COLO668 (cell line): ENCODE measurements at regions not wholly inside any gene's neighbourhood (a gene's known extent, or its start where the extent isn't known, plus 50 kb on each side); places are given as distances from the start of the nearest gene placed in this dataset.

Source experiments
- DNase-seq: peaks from one replicate; lab custom pipeline; 2025; ENCODE audit not compliant: unreplicated experiment; lab: John Stamatoyannopoulos, UW

DNA sequence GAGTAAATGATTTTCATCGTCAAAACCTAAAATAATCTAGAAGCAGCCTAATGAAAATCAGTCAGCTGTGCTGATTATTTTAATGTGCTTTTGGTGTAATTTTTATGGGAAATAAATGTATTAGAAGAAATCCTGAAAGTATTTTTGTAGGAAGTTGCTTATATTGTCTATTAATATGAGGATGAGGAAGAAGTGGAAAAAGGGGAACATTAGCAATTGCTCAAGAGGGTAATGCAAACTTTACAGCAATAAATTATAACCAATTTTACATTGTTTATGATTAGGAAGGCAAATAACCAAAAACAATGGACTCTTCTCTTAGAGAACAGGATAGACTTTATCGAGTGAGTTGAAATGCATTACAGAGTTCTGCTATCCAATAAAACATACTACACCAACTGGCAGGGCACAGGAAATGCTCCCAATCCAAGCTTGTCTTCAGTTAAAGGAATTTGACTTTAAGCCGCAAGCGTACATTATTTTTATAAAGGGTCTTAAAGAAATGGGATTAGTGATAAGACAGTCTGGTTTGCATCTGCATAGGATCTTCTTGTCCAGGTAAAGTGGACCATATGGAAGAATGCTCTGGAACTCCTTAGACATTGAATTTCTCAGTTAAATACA is 374.8 kb downstream of the PDGFC start:
- DNase-seq: no peak

DNA sequence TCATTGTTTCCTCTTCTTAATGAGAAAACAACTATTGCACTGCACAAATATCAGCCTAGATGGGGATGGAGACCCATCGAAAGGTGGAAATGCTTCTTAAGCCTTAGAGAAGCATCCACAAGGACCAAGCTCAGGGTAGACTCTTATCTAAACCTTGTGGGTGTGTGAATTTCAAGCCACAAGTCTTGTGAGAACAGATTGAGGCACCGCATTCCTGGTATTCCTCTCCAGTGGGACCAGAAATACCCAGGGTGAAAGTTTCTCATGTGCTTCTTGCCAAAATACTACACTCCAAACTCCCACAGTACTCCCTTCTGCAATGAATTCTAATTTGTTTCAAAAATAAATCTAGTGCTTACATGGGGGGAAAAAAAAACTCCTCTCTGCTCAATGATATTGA is 375.6 kb downstream of the PDGFC start:
- no peak for DNase-seq

DNA sequence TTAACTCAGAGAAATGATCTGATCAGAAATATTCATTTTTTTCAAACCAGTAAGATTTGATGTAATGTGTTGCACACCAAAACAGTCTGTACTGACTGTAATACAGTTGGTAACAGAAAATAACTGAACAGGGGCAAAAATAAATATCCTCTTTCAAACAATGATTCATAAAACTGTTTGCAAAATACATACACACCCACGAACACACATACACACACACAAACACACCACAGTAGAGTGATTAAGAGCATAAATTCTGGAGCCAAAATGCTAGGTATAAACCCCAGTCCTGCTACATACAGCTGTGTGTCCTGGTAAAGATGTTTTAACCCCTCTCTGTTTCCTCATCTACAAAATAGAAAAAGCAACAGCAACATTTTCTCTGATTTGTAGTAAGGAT is 376.6 kb downstream of the PDGFC start:
- no peak for DNase-seq

DNA sequence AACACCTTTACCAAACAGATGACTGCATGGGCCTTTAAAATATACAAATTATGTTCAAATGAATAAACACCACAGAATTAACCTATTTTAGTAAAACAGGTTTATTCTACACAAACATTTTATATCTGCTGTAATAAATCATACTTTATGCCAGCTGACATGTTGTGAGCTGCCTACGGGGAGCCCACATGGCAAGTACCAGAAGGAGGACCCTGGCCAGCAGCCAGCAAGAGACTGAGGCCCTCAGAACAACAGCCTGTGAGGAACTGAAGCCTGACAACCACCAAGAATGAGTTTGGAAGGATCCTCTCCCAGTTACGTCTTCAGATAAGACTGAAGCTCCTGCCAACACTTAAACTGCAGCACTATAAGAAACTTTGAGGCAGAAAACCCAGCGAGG is 377.0 kb downstream of the PDGFC start:
- peak; percentile 14 for DNase-seq

DNA sequence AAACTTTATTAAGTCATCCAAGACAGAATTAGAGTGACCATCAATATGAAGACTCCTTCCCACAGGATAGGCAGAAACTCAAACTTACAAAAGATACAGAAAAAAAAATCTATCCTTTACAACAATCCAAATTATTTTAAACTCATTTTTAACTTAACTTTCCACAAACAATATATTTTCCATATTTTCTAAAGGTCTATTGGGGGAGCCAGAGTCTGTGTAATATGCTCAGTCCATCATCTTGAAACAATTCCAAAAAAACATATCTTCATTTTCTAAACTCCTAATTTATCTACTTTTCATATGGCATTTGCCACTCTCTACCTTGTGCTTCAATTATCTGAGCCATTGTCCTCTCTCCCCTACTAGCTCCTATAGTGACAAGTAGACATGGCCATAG is 378.1 kb downstream of the PDGFC start:
- no peak for DNase-seq

DNA sequence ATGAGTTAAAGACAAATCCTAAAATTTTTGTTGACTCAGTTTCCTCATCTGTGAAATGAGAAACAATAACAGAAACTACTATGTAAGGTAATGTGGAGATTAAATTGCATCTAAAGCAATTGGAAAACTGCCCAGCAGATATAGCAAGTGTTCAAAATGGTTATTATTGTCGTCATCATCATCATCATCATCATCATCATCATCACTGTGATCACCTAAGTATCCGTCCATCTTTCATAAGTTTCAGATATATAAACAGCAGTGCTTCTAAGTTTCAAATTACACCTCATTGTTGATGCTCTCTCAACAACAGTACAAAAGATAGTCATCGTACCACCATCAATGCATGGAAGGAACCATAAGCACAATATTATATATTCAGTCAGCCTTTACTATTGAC is 379.9 kb downstream of the PDGFC start:
- no peak for DNase-seq

DNA sequence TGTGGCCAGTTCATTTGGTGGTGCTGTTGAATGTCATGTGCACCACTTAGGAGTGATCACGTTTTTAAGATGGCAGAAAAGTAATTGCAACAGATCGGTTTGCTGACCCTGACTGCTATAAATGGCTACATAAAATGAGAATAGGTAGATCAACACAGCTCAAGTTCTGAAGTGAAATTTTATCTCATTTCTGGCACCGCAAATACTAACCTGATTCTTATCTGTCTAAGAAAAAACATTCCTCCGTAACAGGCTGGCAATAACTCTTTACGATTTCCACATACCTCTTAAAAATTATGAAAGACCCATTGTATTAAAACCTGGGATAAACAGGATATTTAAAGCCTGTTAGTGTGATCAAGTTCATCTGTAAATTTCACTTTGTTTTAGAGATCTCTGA is 387.5 kb downstream of the PDGFC start:
- DNase-seq: no peak

DNA sequence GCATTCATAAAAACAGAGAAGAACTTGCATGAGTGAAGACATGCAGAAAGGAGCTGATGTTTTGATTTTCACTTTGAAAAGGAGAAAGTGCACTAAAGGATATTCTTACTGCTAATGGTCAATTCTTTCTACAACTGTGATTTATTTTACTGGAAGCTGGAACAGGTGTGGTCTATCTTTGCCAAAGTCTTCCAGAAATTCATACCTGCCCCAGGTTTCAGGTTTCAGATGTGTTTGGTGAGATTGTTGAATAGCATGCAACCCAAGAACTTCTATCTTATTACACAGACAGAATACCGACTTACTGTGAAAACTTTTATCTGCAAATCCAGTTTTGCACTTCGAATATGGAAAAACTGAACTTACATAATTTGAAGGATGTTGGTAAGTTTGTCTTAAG is 388.3 kb downstream of the PDGFC start:
- no peak for DNase-seq

DNA sequence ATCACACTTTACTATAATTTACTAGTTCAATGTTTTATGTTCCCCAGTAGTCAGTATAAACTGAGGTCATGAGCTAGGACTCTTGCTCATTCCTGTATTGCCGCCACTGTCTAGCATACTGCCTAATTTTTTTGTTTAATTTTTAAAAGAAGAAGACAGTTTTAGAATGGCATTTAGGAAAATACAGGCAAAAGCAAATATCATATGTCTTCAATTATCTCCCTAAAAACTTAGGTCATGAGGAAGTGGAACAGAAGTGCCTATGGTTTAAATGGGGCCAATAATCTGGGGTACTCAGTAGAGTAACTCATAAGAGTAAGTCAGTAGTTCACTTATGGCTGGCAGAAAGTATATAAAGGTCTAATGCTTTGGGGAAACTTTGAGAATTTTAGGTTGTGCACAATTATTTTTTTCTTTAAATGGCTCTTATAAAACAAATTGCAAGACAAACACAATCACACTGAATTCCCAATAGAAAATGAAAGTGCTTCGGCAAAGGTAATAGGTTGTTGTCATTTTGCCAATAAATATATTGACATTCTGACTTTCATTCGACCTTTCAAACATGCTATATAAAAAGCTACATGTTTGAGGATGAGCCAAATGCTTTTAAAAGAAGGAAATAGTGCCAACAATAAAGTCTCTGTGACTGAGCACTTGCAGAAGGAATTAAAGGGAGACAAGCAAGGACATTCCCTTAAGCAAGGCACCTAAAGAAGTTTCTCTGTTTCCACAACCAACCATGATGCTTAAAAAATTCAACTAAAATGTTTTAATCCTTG is 390.1 kb downstream of the PDGFC start:
- no peak for DNase-seq

DNA sequence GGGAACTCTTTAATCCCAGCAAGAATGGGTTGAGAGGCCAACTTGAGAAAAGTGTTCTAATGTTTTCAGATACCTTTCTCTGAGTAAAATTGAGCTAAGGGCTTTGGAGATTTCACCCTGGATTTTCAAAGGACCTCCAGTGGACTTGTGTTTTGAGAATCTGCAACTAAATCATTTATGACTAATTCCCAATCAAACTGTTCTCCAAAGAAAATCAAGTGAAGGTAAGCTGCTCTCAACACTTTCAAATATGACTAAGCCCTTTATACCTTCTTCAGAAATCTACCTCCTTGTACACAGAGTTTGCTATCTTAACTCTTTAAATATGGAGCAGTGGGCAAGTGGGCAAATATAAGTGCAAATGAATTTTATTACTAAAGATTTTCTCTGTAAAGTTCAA is 392.9 kb downstream of the PDGFC start:
- DNase-seq: no peak

DNA sequence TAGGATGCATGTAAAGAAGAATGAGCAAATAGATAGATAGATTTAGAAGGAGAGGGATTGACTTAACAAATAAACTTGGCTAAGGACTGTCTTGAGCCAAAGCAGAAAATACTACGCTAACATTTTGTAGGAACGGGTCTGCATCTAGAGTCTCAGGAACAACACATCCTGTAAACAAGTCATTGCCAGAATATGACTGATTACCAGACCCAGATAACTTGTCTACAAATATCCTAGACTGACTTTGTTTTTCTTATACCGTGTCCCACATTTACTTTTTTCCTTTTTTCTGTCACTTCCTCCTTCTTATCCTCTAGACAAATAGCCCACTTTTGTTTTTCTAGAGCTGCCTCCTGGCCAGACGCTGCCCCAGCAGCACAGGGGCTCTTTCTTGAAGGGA is 393.6 kb downstream of the PDGFC start:
- DNase-seq: no peak

DNA sequence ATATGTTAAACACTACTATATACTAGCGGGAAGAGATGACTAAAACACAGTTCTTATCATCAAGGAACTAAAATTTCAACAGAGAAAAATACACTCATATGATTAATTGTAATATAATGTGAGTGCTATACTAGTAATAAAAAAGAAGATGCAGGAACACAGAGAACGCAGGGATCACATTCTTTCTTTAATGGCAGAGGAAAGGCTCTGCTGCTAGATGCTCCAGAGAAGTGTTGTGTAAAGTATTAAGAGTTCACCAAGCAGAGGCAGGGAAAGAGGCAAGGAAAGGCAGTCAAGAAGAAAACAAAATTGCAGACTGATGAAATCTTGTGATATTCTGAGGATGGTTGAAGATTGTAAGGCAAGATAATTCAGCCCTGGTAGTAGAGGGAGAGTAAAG is 394.7 kb downstream of the PDGFC start:
- DNase-seq: no peak

DNA sequence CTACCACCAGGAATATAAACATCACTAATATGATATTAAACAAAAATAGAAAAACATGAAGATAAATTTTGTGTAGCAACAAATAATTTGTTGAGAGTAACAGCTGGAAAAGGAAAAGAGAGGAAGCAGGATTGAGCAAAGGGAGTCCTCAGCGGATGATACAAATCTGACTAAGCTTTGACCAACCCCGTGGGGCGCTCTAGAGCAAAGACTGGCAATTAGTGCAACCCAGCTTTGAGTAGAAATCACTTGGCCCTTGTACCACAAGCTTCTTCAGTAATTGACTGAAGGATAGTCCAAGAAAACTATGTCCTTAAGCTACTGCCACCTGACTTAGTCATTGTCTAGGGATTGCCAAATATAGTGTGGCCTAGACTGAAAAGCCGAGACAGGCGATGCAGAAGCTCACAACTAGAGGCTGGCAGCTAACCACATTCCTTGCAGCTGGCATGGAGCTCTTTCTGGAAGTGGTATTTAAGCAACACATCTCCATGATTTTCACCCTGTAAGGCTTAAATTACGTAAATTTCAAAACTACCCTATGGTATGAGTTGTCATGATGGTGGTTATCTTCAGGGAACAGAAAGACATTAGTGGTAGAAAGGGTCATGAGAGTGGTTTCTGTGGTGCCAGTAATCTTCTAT is 396.0 kb downstream of the PDGFC start:
- DNase-seq: no peak

DNA sequence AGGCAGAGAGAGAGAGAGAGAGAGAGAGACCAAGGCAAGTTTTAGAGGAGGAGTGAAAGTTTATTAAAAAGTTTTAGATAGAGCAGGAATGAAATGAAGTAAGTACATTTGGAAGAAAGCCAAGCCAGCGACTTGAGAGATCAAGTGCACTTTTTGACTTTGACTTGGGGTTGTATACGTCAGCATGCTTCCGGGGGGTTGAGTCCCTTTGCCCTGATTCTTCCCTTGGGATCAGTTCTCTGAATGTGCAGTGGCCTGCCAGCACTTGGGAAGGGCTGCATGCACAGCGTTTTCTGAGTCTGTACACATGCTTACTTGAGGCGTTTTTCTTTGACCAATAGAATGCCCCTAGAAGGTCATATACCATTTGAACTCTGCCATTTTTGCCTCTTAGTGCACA is 400.5 kb downstream of the PDGFC start:
- no peak for DNase-seq

DNA sequence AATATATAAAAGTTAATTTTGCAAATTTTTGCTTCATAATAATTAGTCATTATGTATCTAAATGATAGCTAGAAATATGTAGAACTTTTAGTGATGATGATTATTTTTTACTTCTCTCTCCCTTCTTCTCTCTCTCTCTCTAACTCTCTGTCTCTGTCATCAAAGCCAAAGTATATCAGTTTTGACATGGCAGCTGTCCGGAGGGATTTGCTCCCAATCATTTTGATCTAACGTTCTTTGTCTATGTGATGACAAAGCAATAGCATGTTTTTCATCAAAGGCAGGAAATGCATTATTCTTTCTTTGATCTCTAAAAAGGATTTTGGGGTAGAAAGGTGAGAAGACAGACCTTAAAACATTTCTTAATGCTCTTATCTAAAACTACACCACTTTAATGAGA is 402.1 kb downstream of the PDGFC start:
- no peak for DNase-seq

DNA sequence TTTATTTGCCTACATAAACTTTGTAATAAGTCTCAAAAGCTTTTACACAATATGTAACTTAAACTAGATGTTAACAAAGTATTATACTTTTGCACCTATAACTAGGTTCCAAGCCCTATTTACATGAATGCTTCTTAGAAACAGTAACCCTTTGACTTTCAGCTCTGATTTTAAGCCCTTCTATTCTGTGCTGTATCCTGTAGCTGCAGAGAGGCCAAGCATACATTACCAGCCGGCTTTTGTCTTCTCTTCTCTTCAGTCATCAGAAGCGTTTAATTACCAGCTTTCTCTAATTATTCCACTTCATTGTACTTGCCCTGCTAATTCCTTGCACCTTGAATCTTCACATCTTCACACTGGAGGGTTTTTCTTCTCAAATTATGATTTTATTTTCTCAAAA is 403.1 kb downstream of the PDGFC start:
- no peak for DNase-seq

DNA sequence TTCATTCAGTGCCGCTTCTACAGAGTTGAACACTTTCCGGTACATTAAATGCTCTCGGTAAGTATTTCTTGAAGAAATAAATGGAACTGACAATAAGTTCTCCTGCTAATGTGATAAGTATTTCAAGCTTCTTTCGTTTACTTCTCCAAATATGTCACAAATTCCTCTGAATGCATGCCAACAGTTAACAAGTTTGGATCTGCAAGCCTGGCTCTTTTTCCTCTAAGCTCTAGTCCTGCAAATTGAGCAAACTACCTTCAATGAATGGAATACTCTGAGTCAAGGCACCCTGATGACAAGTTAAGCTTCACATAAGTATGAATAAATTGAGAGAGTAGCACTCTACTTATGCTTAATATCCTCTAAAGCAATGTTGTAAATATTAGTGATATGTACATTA is 403.6 kb downstream of the PDGFC start:
- no peak for DNase-seq

DNA sequence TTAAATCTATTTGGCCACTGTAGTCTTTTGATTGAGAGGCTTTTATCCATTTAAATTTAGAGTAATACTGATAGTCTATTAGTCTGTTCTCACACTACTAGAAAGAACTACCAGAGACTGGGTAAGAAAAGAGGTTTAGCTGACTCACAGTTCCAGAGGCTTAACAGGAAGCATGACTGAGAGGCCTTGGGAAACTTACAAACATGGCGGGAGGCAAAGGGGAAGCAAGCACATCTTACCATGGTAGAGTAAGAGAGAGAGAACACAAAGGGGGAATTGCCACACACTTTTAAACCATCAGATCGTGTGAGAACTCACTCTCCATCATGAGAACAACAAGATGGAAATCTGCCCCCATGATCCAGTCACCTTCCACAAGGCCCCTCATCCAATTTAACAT is 410.9 kb downstream of the PDGFC start:
- peak; percentile 4 for DNase-seq

DNA sequence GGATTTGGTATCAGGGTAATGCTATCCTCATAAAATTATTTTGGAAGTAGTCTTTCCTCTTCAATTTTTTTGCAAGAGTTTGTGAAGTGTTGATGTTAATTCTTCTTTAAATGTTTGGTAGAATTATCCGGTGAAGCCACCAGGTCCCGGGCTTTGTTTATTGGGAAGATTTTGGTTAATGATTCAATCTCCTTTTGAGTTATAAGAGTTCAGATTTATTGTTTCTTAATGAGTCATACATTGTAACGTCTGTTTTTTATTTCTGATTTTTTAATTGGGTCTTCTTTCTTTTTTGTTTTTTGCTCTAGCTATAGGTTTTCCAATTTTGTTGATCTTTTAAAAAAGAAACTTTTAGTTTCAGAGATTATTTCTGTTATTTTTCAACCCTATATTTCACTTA is 412.3 kb downstream of the PDGFC start:
- DNase-seq: no peak

DNA sequence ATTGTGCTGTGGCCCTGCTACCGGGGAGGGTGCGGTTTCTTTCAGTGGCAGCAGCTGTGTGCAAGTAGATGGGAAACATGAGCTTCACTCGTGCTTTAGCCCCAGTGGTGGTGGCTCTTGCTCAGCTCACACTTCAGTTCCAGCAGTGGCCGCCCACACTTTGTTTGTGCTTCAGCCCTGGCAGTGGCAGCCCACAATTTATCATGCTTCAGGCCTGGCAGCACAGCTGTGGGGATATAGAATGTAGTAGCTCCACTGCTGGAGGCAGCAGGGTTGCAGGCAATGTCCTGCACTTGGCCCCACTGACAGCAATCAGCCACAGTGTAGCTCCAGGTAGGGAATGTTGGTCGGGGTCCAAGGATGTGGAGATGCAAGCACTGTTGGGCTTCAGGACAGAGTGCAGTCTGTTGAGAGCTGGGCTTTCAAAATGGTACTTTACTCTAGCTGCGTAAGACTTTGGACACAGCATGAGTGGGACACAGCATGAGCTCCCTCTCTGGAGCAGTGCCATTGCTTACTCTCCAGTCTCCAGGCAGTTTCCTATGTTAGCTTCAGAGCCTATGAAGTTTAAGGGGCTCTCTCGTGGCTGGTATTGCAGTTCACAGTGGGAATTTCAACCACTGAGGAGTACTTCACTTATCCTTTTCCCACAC is 413.1 kb downstream of the PDGFC start:
- DNase-seq: peak; percentile 61

DNA sequence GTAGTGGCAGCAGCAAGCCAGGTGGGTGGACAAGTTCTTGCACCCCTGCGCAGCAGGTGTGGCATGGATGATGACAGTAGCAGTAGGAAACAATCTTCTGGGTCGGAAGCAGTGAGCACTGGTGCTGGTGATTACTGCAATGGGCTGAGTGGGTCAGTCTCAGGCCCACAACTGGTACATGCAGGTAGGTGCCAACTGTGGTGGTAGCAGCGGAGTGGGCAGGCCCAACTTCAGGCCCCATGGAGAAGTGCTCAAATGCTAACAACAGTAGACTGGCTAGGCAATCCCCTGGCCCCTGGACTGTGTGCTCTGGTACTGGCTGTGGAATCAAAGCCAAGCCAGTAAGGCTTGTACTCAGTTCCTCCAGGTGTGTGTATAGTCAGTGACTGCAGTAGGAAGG is 413.7 kb downstream of the PDGFC start:
- DNase-seq: no peak

DNA sequence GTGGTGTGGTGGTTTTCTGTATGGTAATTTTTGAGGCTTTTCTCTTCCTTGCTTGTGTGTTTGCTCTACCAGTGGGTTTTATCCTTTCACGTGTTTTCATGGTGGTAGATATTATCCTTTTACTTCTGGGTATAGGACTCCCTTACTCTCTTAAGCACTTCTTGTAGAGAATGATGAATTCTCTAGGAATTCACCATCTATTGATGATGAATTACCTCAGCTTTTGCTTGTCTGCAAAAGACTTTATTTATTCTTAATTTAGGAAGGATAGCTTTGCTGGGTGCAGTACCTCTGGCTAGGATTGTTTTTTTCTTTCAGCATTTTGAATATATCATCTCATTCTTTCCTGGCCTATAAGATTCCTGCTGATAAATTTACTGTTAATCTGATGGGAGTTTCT is 415.3 kb downstream of the PDGFC start:
- no peak for DNase-seq
